ENCODE measurements at regions not wholly inside any gene's neighbourhood (a gene's known extent, or its start where the extent isn't known, plus 50 kb on each side); places are given as distances from the start of the nearest gene placed in this dataset.

DNA sequence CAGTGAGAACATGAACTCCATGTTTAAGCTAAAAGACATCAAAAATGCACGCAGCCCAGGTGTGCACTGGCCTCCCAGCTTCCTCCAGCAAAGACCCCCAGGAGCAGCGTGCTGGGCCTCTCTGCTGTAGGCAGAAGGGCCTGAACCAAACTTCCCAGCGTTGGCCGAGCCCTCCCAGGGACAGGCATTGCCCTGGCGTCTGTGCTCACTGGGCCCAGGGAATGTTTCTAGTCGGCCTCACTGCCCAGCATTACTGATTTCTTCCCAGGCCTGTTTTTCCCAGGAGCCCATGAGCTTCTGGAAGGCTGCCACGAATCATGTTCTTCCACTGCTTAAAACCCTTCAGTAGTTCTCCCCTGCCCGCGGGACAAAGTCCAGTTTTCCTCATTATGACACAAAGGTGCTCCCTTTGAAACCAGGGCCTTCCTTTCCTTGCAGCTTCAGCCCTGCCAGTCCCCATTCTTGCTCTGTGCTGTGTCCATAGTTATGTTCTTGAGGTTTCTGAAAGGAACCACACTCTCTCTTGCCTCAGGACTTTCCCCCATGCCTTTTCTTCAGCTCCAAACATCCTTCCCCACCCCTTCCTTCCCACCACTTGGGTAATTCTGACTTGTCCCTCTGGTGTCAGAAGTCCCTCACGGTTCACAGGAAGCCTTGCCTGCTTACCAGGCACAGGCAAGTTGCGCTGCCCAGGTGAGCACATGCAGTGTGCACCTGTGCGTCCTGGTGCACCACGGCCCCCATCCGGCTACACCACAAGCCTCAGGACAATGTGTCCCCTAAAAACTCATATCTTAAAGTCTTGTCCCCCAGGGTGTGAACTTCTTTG lies 93.4 kb upstream of the ENPP6 start:
- Histone ChIP-seq H3K9me3 (replicated peaks; ENCODE audit: control insufficient read depth, insufficient read depth, low read length) (no peaks in the 10 kb centered on the region), H3K36me3 (ENCODE audit: control insufficient read depth in 2 of 2, insufficient read depth in 2 of 2, low read length in 1 of 2) (no peaks in the 10 kb centered on the region), H3K27ac (ENCODE audit: control insufficient read depth, insufficient read depth) (peak overlapping the region; percentile 94), H3K4me3 (peak overlapping the region; percentile 75), H3K4me1 (ENCODE audit: control insufficient read depth, insufficient read depth, low read length) (peaks cover 53% of the 10 kb centered on the region), H4K20me1 (ENCODE audit: control insufficient read depth, insufficient read depth) (no peaks in the 10 kb centered on the region), H3K79me2 (ENCODE audit: control insufficient read depth, insufficient read depth, low read length) (peaks cover 47% of the 10 kb centered on the region), H3K27me3 (replicated peaks in 1 of 2; ENCODE audit: control insufficient read depth in 2 of 2, insufficient read depth in 2 of 2, low read length in 1 of 2) (no peaks in the 10 kb centered on the region), H3K4me2 (ENCODE audit: control insufficient read depth, insufficient read depth) (peak overlapping the region; percentile 83), H3K9ac (ENCODE audit: control insufficient read depth, insufficient read depth, low read length) (peak overlapping the region; percentile 92), H2AFZ (ENCODE audit: control insufficient read depth, low read depth, low read length) (peak overlapping the region; percentile 2; the same call in 1 of the 2 replicates)
- CTCF ChIA-PET: interaction anchor here (0.8 to 10.6 kb wide), 18 partner anchors 7 to 225 kb away, joined by 3 to 105 read pairs (median 6); no protein-coding TSS in a partner anchor
- no TSS peak for BruUV-seq (replicated peaks)
- intact Hi-C loops (cut with micrococcal nuclease; ENCODE audit: unreplicated experiment) (loop anchor here (1.0 to 5.0 kb wide), 5 partner anchors 28 to 110 kb away; no protein-coding TSS in a partner anchor), in situ Hi-C loops (cut with MboI) (no loop called here)
- SMC1A ChIA-PET (ENCODE audit: uncharacterized antibody, unreplicated experiment): interaction anchor here (0.7 to 17.6 kb wide), 21 partner anchors 9 to 229 kb away, joined by 3 to 325 read pairs (median 11); no protein-coding TSS in a partner anchor
- DNase-seq (ENCODE audit: low read depth, low spot score) (no peak), FAIRE-seq (no peak), ATAC-seq (peak; percentile 7)
- WGBS (ENCODE audit: insufficient coverage, insufficient replicate concordance, low lambda C conversion rate, missing lambda C conversion rate): 81% methylated on average over 14 of the region's 14 CpGs
- POLR2A ChIA-PET: interaction anchor here (0.6 to 13.5 kb wide), 15 partner anchors 10 to 239 kb away, joined by 3 to 213 read pairs (median 8); partner anchors contain the start of gene IRF2
- RAD21 ChIA-PET (ENCODE audit: unreplicated experiment): interaction anchor here (0.8 to 14.3 kb wide), 21 partner anchors 9 to 423 kb away, joined by 3 to 323 read pairs (median 5); partner anchors contain the start of gene IRF2
- TF ChIP-seq FOXM1 (IDR thresholded peaks at IDR 0.05; ENCODE audit: low read depth, low read length) (no peak), HDGF (IDR thresholded peaks at IDR 0.05) (peak; percentile 56), RELA (IDR thresholded peaks at IDR 0.05; ENCODE audit: borderline replicate concordance, partially characterized antibody) (no peak), STAT3 (IDR thresholded peaks at IDR 0.05; ENCODE audit: low read depth, low read length) (no peak), MYC (IDR thresholded peaks at IDR 0.05; ENCODE audit: insufficient read depth, insufficient read length, insufficient replicate concordance, low read length, severe bottlenecking) (no peak), RUNX3 (IDR thresholded peaks at IDR 0.05; ENCODE audit: low read length) (no peak), ATF7 (IDR thresholded peaks at IDR 0.05; ENCODE audit: low read depth) (no peak), SMC3 (IDR thresholded peaks at IDR 0.05; ENCODE audit: borderline replicate concordance, low read length) (no peak), GATAD2B (conservative IDR thresholded peaks at IDR 0.05; ENCODE audit: low read depth) (no peak), IKZF2 (IDR thresholded peaks at IDR 0.05) (peak; percentile 47 to 50; a peak in 3 of 4 replicates), BCL11A (IDR thresholded peaks at IDR 0.05; ENCODE audit: low read depth, low read length) (no peak), TARDBP (IDR thresholded peaks at IDR 0.05; ENCODE audit: borderline replicate concordance) (no peak), LARP7 (IDR thresholded peaks at IDR 0.05) (peak; percentile 67; the same call in 1 of the 2 replicates)
- TF ChIP-seq, protein P1, sequence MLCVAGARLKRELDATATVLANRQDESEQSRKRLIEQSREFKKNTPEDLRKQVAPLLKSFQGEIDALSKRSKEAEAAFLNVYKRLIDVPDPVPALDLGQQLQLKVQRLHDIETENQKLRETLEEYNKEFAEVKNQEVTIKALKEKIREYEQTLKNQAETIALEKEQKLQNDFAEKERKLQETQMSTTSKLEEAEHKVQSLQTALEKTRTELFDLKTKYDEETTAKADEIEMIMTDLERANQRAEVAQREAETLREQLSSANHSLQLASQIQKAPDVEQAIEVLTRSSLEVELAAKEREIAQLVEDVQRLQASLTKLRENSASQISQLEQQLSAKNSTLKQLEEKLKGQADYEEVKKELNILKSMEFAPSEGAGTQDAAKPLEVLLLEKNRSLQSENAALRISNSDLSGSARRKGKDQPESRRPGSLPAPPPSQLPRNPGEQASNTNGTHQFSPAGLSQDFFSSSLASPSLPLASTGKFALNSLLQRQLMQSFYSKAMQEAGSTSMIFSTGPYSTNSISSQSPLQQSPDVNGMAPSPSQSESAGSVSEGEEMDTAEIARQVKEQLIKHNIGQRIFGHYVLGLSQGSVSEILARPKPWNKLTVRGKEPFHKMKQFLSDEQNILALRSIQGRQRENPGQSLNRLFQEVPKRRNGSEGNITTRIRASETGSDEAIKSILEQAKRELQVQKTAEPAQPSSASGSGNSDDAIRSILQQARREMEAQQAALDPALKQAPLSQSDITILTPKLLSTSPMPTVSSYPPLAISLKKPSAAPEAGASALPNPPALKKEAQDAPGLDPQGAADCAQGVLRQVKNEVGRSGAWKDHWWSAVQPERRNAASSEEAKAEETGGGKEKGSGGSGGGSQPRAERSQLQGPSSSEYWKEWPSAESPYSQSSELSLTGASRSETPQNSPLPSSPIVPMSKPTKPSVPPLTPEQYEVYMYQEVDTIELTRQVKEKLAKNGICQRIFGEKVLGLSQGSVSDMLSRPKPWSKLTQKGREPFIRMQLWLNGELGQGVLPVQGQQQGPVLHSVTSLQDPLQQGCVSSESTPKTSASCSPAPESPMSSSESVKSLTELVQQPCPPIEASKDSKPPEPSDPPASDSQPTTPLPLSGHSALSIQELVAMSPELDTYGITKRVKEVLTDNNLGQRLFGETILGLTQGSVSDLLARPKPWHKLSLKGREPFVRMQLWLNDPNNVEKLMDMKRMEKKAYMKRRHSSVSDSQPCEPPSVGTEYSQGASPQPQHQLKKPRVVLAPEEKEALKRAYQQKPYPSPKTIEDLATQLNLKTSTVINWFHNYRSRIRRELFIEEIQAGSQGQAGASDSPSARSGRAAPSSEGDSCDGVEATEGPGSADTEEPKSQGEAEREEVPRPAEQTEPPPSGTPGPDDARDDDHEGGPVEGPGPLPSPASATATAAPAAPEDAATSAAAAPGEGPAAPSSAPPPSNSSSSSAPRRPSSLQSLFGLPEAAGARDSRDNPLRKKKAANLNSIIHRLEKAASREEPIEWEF (IDR thresholded peaks at IDR 0.05; ENCODE audit: insufficient replicate concordance, low read depth, low read length): no peak
- TF ChIP-seq, protein P2, sequence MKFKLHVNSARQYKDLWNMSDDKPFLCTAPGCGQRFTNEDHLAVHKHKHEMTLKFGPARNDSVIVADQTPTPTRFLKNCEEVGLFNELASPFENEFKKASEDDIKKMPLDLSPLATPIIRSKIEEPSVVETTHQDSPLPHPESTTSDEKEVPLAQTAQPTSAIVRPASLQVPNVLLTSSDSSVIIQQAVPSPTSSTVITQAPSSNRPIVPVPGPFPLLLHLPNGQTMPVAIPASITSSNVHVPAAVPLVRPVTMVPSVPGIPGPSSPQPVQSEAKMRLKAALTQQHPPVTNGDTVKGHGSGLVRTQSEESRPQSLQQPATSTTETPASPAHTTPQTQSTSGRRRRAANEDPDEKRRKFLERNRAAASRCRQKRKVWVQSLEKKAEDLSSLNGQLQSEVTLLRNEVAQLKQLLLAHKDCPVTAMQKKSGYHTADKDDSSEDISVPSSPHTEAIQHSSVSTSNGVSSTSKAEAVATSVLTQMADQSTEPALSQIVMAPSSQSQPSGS (IDR thresholded peaks at IDR 0.05; ENCODE audit: low read length): no peak
- TF ChIP-seq, protein P3, sequence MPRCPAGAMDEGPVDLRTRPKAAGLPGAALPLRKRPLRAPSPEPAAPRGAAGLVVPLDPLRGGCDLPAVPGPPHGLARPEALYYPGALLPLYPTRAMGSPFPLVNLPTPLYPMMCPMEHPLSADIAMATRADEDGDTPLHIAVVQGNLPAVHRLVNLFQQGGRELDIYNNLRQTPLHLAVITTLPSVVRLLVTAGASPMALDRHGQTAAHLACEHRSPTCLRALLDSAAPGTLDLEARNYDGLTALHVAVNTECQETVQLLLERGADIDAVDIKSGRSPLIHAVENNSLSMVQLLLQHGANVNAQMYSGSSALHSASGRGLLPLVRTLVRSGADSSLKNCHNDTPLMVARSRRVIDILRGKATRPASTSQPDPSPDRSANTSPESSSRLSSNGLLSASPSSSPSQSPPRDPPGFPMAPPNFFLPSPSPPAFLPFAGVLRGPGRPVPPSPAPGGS (IDR thresholded peaks at IDR 0.05; ENCODE audit: borderline replicate concordance, insufficient read depth, low read depth, low read length, poor library complexity, severe bottlenecking): no peak
